ENCODE measurements at regions not wholly inside any gene's neighbourhood (a gene's known extent, or its start where the extent isn't known, plus 50 kb on each side); places are given as distances from the start of the nearest gene placed in this dataset.
"Not testable (repeated sequence)": the region's sequence is repeated elsewhere in the genome, so short reads cannot be mapped to it uniquely, and the experiment has no call there.

GRCh38 chr1:83246780-83247179 is 752.2 kb downstream of the TTLL7 start:
- H3K36me3 Mint-ChIP-seq (ENCODE audit: low read depth); H3K9me3 ChIP-seq (ENCODE audit: control insufficient read depth in 1 of 2, insufficient read depth in 1 of 2, low read length in 2 of 2); H3K9me3 Mint-ChIP-seq; H3K4me3 Mint-ChIP-seq; H3K27ac ChIP-seq (ENCODE audit: low read depth in 1 of 2, low read length in 2 of 2); POLR2A ChIA-PET; H3K27ac Mint-ChIP-seq; intact Hi-C loops (cut with DNase I, micrococcal nuclease); H3K27me3 ChIP-seq (ENCODE audit: control insufficient read depth in 1 of 2, insufficient read depth in 2 of 2, low read length in 2 of 2); H3K4me3 ChIP-seq (ENCODE audit: low read length); ATAC-seq (ENCODE audit: poor library complexity); H3K4me1 Mint-ChIP-seq (ENCODE audit: low read depth); H3K27me3 Mint-ChIP-seq; H3K36me3 ChIP-seq (ENCODE audit: insufficient read depth, low read length); H3K4me1 ChIP-seq (ENCODE audit: insufficient read depth, low read length); CTCF ChIA-PET; DNase-seq: not testable (repeated sequence)

DNA sequence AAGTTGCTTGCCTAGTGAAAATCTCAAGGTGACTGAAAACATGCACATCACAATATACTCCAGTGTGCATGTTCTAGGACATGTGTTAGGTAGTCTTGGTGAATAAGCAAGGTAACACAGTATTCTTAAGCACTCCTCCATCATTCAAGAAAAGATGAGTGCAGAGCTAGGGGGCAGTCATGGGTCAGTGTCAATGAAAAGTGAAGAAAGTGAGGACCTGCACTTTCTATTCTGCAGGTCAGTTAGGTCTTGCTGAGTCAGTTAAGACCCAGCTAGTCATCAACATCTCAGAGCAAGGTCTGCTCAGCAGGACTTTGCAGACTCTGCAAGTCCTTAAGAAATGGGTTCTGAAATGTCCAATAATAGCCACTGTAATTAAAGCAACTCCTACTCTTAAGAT is 754.1 kb downstream of the TTLL7 start:
- H3K9me3 Mint-ChIP-seq; H3K36me3 ChIP-seq (ENCODE audit: insufficient read depth, low read length); H3K4me1 ChIP-seq (ENCODE audit: insufficient read depth, low read length); DNase-seq; POLR2A ChIA-PET; ATAC-seq (ENCODE audit: poor library complexity); intact Hi-C loops (cut with DNase I, micrococcal nuclease); H3K27ac ChIP-seq (ENCODE audit: low read depth in 1 of 2, low read length in 2 of 2); H3K27ac Mint-ChIP-seq; CTCF ChIA-PET; H3K4me3 ChIP-seq (ENCODE audit: low read length); H3K4me3 Mint-ChIP-seq; H3K36me3 Mint-ChIP-seq (ENCODE audit: low read depth); H3K27me3 Mint-ChIP-seq; H3K4me1 Mint-ChIP-seq (ENCODE audit: low read depth); H3K9me3 ChIP-seq (ENCODE audit: control insufficient read depth in 1 of 2, insufficient read depth in 1 of 2, low read length in 2 of 2); H3K27me3 ChIP-seq (ENCODE audit: control insufficient read depth in 1 of 2, insufficient read depth in 2 of 2, low read length in 2 of 2): not testable (repeated sequence)

GRCh38 chr1:83239568-83239967 is 759.4 kb downstream of the TTLL7 start:
- DNase-seq; H3K4me3 Mint-ChIP-seq; H3K27ac ChIP-seq (ENCODE audit: low read depth in 1 of 2, low read length in 2 of 2); H3K27me3 ChIP-seq (ENCODE audit: control insufficient read depth in 1 of 2, insufficient read depth in 2 of 2, low read length in 2 of 2); H3K9me3 Mint-ChIP-seq; POLR2A ChIA-PET; H3K9me3 ChIP-seq (ENCODE audit: control insufficient read depth in 1 of 2, insufficient read depth in 1 of 2, low read length in 2 of 2); H3K36me3 ChIP-seq (ENCODE audit: insufficient read depth, low read length); H3K36me3 Mint-ChIP-seq (ENCODE audit: low read depth); ATAC-seq (ENCODE audit: poor library complexity); H3K27me3 Mint-ChIP-seq; CTCF ChIA-PET; H3K4me3 ChIP-seq (ENCODE audit: low read length); H3K4me1 ChIP-seq (ENCODE audit: insufficient read depth, low read length); H3K4me1 Mint-ChIP-seq (ENCODE audit: low read depth); H3K27ac Mint-ChIP-seq; intact Hi-C loops (cut with DNase I, micrococcal nuclease): not testable (repeated sequence)

DNA sequence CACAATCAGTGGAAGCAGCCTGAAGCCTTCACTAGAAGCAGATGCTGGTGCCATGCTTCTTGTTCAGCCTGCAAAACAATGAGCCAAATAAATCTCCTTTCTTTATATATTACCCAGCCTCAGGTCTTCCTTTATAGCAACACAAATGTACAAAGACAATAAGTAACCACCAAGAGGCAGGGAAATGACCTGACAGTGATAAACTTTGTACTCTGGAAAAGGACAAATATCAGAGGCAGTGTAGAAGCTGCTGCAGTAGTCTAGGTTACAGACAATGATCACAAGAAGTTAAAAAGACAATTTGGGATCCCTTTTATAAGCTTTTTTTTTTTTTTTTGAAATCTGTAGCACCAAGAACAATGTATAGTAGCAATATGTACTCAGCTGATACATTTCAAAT is 760.3 kb downstream of the TTLL7 start:
- H3K4me3 ChIP-seq (ENCODE audit: low read length); H3K4me1 ChIP-seq (ENCODE audit: insufficient read depth, low read length); H3K36me3 ChIP-seq (ENCODE audit: insufficient read depth, low read length); CTCF ChIA-PET; H3K27ac ChIP-seq (ENCODE audit: low read depth in 1 of 2, low read length in 2 of 2); H3K9me3 Mint-ChIP-seq; H3K4me3 Mint-ChIP-seq; H3K9me3 ChIP-seq (ENCODE audit: control insufficient read depth in 1 of 2, insufficient read depth in 1 of 2, low read length in 2 of 2); H3K27me3 Mint-ChIP-seq; POLR2A ChIA-PET; DNase-seq; ATAC-seq (ENCODE audit: poor library complexity); H3K27me3 ChIP-seq (ENCODE audit: control insufficient read depth in 1 of 2, insufficient read depth in 2 of 2, low read length in 2 of 2); H3K27ac Mint-ChIP-seq; intact Hi-C loops (cut with DNase I, micrococcal nuclease); H3K4me1 Mint-ChIP-seq (ENCODE audit: low read depth); H3K36me3 Mint-ChIP-seq (ENCODE audit: low read depth): not testable (repeated sequence)

DNA sequence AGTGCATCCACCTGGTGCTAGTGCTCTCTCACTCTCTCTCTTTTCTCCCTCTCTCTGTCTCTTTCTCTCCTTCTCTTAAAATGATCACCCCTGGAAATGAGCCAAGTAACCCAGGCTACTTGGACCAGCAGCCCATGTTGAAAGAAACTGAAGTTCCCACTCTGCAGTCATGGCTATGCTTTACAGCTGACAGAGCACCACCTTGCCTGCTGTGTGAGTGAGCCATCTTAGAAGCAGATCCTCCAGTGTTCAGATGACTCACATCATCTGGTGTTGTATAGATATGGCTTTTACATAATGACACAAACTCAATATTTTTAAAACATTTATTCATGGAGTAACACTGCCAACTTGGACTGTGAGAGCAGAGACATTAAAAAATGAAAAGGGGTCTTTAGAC is 779.1 kb downstream of the TTLL7 start:
- ATAC-seq (ENCODE audit: poor library complexity); POLR2A ChIA-PET: not testable (repeated sequence)

GRCh38 chr1:83218036-83218716 is 780.8 kb downstream of the TTLL7 start:
- H3K36me3 Mint-ChIP-seq (ENCODE audit: low read depth); CTCF ChIA-PET; H3K4me3 Mint-ChIP-seq; H3K36me3 ChIP-seq (ENCODE audit: insufficient read depth, low read length); H3K9me3 ChIP-seq (ENCODE audit: control insufficient read depth in 1 of 2, insufficient read depth in 1 of 2, low read length in 2 of 2); intact Hi-C loops (cut with DNase I, micrococcal nuclease); H3K27me3 ChIP-seq (ENCODE audit: control insufficient read depth in 1 of 2, insufficient read depth in 2 of 2, low read length in 2 of 2); H3K27ac Mint-ChIP-seq; POLR2A ChIA-PET; H3K4me3 ChIP-seq (ENCODE audit: low read length); H3K4me1 Mint-ChIP-seq (ENCODE audit: low read depth); H3K27ac ChIP-seq (ENCODE audit: low read depth in 1 of 2, low read length in 2 of 2); H3K4me1 ChIP-seq (ENCODE audit: insufficient read depth, low read length); DNase-seq; ATAC-seq (ENCODE audit: poor library complexity); H3K9me3 Mint-ChIP-seq; H3K27me3 Mint-ChIP-seq: not testable (repeated sequence)

More for the DNA sequence above, 779.1 kb downstream of the TTLL7 start:
- DNase-seq; H3K27ac ChIP-seq (ENCODE audit: low read depth in 1 of 2, low read length in 2 of 2); H3K4me3 Mint-ChIP-seq; H3K27me3 Mint-ChIP-seq; CTCF ChIA-PET; H3K9me3 Mint-ChIP-seq; H3K9me3 ChIP-seq (ENCODE audit: control insufficient read depth in 1 of 2, insufficient read depth in 1 of 2, low read length in 2 of 2); H3K27me3 ChIP-seq (ENCODE audit: control insufficient read depth in 1 of 2, insufficient read depth in 2 of 2, low read length in 2 of 2); H3K4me3 ChIP-seq (ENCODE audit: low read length); H3K4me1 Mint-ChIP-seq (ENCODE audit: low read depth); H3K27ac Mint-ChIP-seq; intact Hi-C loops (cut with DNase I, micrococcal nuclease); H3K36me3 ChIP-seq (ENCODE audit: insufficient read depth, low read length); H3K4me1 ChIP-seq (ENCODE audit: insufficient read depth, low read length); H3K36me3 Mint-ChIP-seq (ENCODE audit: low read depth): not testable (repeated sequence)

DNA sequence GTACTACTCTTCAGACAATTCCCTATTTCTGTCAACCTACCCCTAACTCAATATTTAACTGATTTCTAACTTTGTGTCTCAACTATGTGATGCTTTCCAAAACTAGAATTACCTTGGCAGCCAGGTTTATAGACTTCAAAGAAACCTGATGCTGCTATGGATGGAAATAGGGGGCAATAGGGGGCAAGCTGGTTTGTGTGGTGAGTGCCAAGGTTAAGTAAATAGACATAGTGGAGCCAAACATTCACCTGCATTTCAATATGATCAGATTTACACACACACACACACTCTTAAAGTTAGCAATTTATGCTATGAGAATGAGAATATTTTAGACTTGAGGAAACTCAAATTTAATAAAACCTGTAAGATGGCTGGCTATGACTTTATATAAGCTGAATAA is 784.6 kb downstream of the TTLL7 start:
- H3K27me3 ChIP-seq (ENCODE audit: control insufficient read depth in 1 of 2, insufficient read depth in 2 of 2, low read length in 2 of 2); H3K9me3 Mint-ChIP-seq; H3K27me3 Mint-ChIP-seq; H3K36me3 ChIP-seq (ENCODE audit: insufficient read depth, low read length); H3K36me3 Mint-ChIP-seq (ENCODE audit: low read depth); DNase-seq; H3K4me1 ChIP-seq (ENCODE audit: insufficient read depth, low read length); H3K4me1 Mint-ChIP-seq (ENCODE audit: low read depth); H3K27ac ChIP-seq (ENCODE audit: low read depth in 1 of 2, low read length in 2 of 2); H3K4me3 Mint-ChIP-seq; intact Hi-C loops (cut with DNase I, micrococcal nuclease); CTCF ChIA-PET; H3K4me3 ChIP-seq (ENCODE audit: low read length); ATAC-seq (ENCODE audit: poor library complexity); H3K27ac Mint-ChIP-seq; POLR2A ChIA-PET; H3K9me3 ChIP-seq (ENCODE audit: control insufficient read depth in 1 of 2, insufficient read depth in 1 of 2, low read length in 2 of 2): not testable (repeated sequence)
